Endodermal cell (in vitro differentiated cells): ENCODE measurements at regions not wholly inside any gene's neighbourhood (a gene's known extent, or its start where the extent isn't known, plus 50 kb on each side); places are given as distances from the start of the nearest gene placed in this dataset.
"Not testable (repeated sequence)": the region's sequence is repeated elsewhere in the genome, so short reads cannot be mapped to it uniquely, and the experiment has no call there.

Source experiments
- DNase-seq: peaks from one replicate; pipeline ENCODE4 v3.0.0-alpha.2; 2017
- H3K27ac ChIP-seq: 2 replicates; pipeline ENCODE4 v1.5.1; 2013; ENCODE audit warnings: mild to moderate bottlenecking, low read depth, low read length, moderate library complexity
- H3K27me3 ChIP-seq: 2 replicates; pipeline ENCODE4 v1.6.1; 2013; ENCODE audit warnings: mild to moderate bottlenecking, low read length, moderate library complexity; ENCODE audit not compliant: insufficient read depth, control insufficient read depth, poor library complexity, severe bottlenecking
- H3K36me3 ChIP-seq: 2 replicates; pipeline ENCODE4 v1.7.0; 2013; ENCODE audit warnings: mild to moderate bottlenecking, low read length, moderate library complexity; ENCODE audit not compliant: control insufficient read depth, insufficient read depth
- H3K4me1 ChIP-seq: one replicate; pipeline ENCODE4 v1.7.0; 2013; ENCODE audit warnings: low read length; ENCODE audit not compliant: control insufficient read depth, insufficient read depth
- H3K4me3 ChIP-seq: 2 replicates; pipeline ENCODE4 v1.5.1; 2013; ENCODE audit warnings: mild to moderate bottlenecking, low read length, moderate library complexity
- H3K9ac ChIP-seq: 2 replicates; pipeline ENCODE4 v1.6.1; 2013; ENCODE audit warnings: mild to moderate bottlenecking, low read length, moderate library complexity; ENCODE audit not compliant: poor library complexity, severe bottlenecking; ENCODE audit errors: extremely low read depth
- H3K9me3 ChIP-seq: 2 replicates; pipeline ENCODE4 v1.6.1; 2013; ENCODE audit warnings: mild to moderate bottlenecking, low read length, moderate library complexity; ENCODE audit not compliant: control insufficient read depth
- H3K27ac Mint-ChIP-seq: 2 replicates; pipeline ENCODE4 v1.8.0; 2020; ENCODE audit warnings: mixed read lengths
- H3K27me3 Mint-ChIP-seq: 2 replicates; pipeline ENCODE4 v1.8.0; 2021; ENCODE audit warnings: mild to moderate bottlenecking, mixed read lengths; ENCODE audit not compliant: insufficient read depth
- H3K36me3 Mint-ChIP-seq: 2 replicates; pipeline ENCODE4 v1.8.0; 2020; ENCODE audit warnings: low read depth, mixed read lengths
- H3K4me1 Mint-ChIP-seq: 2 replicates; pipeline ENCODE4 v1.8.0; 2020; ENCODE audit warnings: mixed read lengths
- H3K4me3 Mint-ChIP-seq: 2 replicates; pipeline ENCODE4 v1.8.0; 2020; ENCODE audit warnings: mild to moderate bottlenecking, moderate library complexity, mixed read lengths
- H3K9me3 Mint-ChIP-seq: 2 replicates; pipeline ENCODE4 v1.8.0; 2020; ENCODE audit warnings: mild to moderate bottlenecking, mixed read lengths
- CTCF ChIP-seq: fragments of 200-600 bp; sonication (generic); conservative IDR thresholded peaks from 2 replicates; pipeline ENCODE4 v1.5.0; 2021; ENCODE audit warnings: antibody characterized with exemption, mild to moderate bottlenecking
- WGBS, 2 experiments: methylation state at CpG; one replicate each; pipeline versions ENCODE4 v1.1.5 to v1.1.7; 2013; ENCODE audit warnings: missing lambda C conversion rate in 2 of 2, mixed read lengths in 1 of 2; ENCODE audit not compliant: insufficient coverage in 1 of 2, insufficient read length in 1 of 2; 5-methylcytosine and 5-hydroxymethylcytosine counted together

- H3K27ac ChIP-seq, result no peak overlapping the region
- H3K4me3 Mint-ChIP-seq, result no peak overlapping the region
- no peak for DNase-seq
These were observed 303.1 kb upstream of the NPSR1 start for GRCh38 chr7:34354899-34355298.

GRCh38 chr7:34357068-34357467 lies 300.9 kb upstream of the NPSR1 start:
- H3K27me3 ChIP-seq, result no peaks in the 10 kb centered on the region
- H3K27ac ChIP-seq, result no peak overlapping the region
- H3K9me3 Mint-ChIP-seq, result no peaks in the 10 kb centered on the region
- no peak overlapping the region for H3K9ac ChIP-seq
- peaks cover 9% of the 10 kb centered on the region for H3K4me1 Mint-ChIP-seq
- H3K4me3 Mint-ChIP-seq, result no peak overlapping the region
- WGBS, 2 experiments, result 70 to 90% methylated on average over 2 of the region's 2 CpGs
- H3K27ac Mint-ChIP-seq, result no peak overlapping the region
- no peak for TF ChIP-seq CTCF
- DNase-seq, result no peak
- H3K36me3 ChIP-seq, result no peaks in the 10 kb centered on the region
- H3K4me1 ChIP-seq, result peaks cover 4% of the 10 kb centered on the region
- no peak overlapping the region for H3K4me3 ChIP-seq
- H3K9me3 ChIP-seq, result no peaks in the 10 kb centered on the region
- no peaks in the 10 kb centered on the region for H3K36me3 Mint-ChIP-seq
- peaks cover 43% of the 10 kb centered on the region for H3K27me3 Mint-ChIP-seq

More at GRCh38 chr7:34354899-34355298, 303.1 kb upstream of the NPSR1 start:
- peaks cover 4% of the 10 kb centered on the region for H3K4me1 ChIP-seq
- Mint-ChIP-seq H3K27me3 (peaks cover 36% of the 10 kb centered on the region), H3K9me3 (no peaks in the 10 kb centered on the region), H3K36me3 (no peaks in the 10 kb centered on the region), H3K27ac (no peak overlapping the region), H3K4me1 (peaks cover 9% of the 10 kb centered on the region)
- no peaks in the 10 kb centered on the region for H3K36me3 ChIP-seq
- no peaks in the 10 kb centered on the region for H3K9me3 ChIP-seq
- H3K9ac ChIP-seq, result no peak overlapping the region
- no peak for TF ChIP-seq CTCF
- no peaks in the 10 kb centered on the region for H3K27me3 ChIP-seq
- H3K4me3 ChIP-seq, result no peak overlapping the region

GRCh38 chr7:34357946-34358345 lies 300.1 kb upstream of the NPSR1 start:
- Histone ChIP-seq H3K4me1 (peaks cover 4% of the 10 kb centered on the region), H3K27me3 (no peaks in the 10 kb centered on the region), H3K4me3 (no peak overlapping the region), H3K36me3 (no peaks in the 10 kb centered on the region), H3K9ac (no peak overlapping the region), H3K27ac (no peak overlapping the region), H3K9me3 (no peaks in the 10 kb centered on the region)
- Mint-ChIP-seq H3K27ac (no peak overlapping the region), H3K4me1 (peaks cover 9% of the 10 kb centered on the region), H3K9me3 (no peaks in the 10 kb centered on the region), H3K36me3 (no peaks in the 10 kb centered on the region), H3K4me3 (no peak overlapping the region), H3K27me3 (peaks cover 44% of the 10 kb centered on the region)
- TF ChIP-seq CTCF, result no peak
- DNase-seq, result no peak
- 94 to 97% methylated on average over 8 of the region's 8 CpGs for WGBS, 2 experiments

GRCh38 chr7:34358578-34358977 lies 299.4 kb upstream of the NPSR1 start:
- H3K27ac ChIP-seq, H3K36me3 Mint-ChIP-seq, H3K27ac Mint-ChIP-seq, H3K36me3 ChIP-seq, H3K4me3 ChIP-seq, DNase-seq, H3K4me1 Mint-ChIP-seq, H3K4me3 Mint-ChIP-seq, H3K4me1 ChIP-seq, H3K9ac ChIP-seq, H3K27me3 ChIP-seq, H3K9me3 ChIP-seq, H3K9me3 Mint-ChIP-seq: not testable (repeated sequence)
- peaks cover 46% of the 10 kb centered on the region for H3K27me3 Mint-ChIP-seq
- WGBS, 2 experiments, result no CpG with 5 or more reads among the region's 1 CpG
